ENCODE measurements at regions not wholly inside any gene's neighbourhood (a gene's known extent, or its start where the extent isn't known, plus 50 kb on each side); places are given as distances from the start of the nearest gene placed in this dataset.

DNA sequence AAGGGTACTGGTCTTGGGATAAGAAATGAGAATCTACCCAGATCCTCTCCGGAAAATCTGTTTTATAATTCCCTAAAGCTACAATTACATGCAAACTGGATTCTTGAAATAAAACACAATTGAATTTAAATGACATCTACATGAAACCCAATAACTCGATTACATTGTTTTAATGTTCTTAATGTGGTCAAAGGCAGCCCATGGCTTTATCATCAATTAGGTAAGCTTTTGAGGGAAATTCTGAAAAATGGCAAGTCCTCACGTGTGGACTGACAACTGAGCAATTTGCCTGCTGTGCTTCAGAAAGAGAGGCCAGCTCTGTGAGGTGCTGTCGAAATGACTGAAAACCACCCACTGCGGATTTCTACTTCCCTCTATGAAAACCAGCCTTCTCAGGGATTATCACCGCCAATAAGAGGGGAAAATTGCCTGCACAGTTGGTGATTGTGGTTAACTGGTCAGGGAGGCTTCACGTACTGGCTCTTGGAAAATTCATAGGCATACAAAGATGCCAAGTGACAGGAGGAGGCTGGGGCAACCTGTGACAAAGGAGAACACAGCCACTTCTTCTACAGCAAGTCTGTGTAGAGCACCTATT lies 200.8 kb upstream of the SLCO3A1 start:
- TF ChIP-seq, protein P1, sequence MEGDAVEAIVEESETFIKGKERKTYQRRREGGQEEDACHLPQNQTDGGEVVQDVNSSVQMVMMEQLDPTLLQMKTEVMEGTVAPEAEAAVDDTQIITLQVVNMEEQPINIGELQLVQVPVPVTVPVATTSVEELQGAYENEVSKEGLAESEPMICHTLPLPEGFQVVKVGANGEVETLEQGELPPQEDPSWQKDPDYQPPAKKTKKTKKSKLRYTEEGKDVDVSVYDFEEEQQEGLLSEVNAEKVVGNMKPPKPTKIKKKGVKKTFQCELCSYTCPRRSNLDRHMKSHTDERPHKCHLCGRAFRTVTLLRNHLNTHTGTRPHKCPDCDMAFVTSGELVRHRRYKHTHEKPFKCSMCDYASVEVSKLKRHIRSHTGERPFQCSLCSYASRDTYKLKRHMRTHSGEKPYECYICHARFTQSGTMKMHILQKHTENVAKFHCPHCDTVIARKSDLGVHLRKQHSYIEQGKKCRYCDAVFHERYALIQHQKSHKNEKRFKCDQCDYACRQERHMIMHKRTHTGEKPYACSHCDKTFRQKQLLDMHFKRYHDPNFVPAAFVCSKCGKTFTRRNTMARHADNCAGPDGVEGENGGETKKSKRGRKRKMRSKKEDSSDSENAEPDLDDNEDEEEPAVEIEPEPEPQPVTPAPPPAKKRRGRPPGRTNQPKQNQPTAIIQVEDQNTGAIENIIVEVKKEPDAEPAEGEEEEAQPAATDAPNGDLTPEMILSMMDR (IDR thresholded peaks at IDR 0.05) = no peak
- no peak for TF ChIP-seq POLR2A (IDR thresholded peaks at IDR 0.05)

Data from testis (tissue), 2 donors.